Endodermal cell (in vitro differentiated cells): ENCODE measurements at regions not wholly inside any gene's neighbourhood (a gene's known extent, or its start where the extent isn't known, plus 50 kb on each side); places are given as distances from the start of the nearest gene placed in this dataset.

ENCODE experiments used
- DNase-seq: peaks from one replicate; pipeline ENCODE4 v3.0.0-alpha.2; 2017
- H3K27ac ChIP-seq: 2 replicates; pipeline ENCODE4 v1.5.1; 2013; ENCODE audit warnings: mild to moderate bottlenecking, low read depth, low read length, moderate library complexity
- H3K27me3 ChIP-seq: 2 replicates; pipeline ENCODE4 v1.6.1; 2013; ENCODE audit warnings: mild to moderate bottlenecking, low read length, moderate library complexity; ENCODE audit not compliant: insufficient read depth, control insufficient read depth, poor library complexity, severe bottlenecking
- H3K36me3 ChIP-seq: 2 replicates; pipeline ENCODE4 v1.7.0; 2013; ENCODE audit warnings: mild to moderate bottlenecking, low read length, moderate library complexity; ENCODE audit not compliant: control insufficient read depth, insufficient read depth
- H3K4me1 ChIP-seq: one replicate; pipeline ENCODE4 v1.7.0; 2013; ENCODE audit warnings: low read length; ENCODE audit not compliant: control insufficient read depth, insufficient read depth
- H3K4me3 ChIP-seq: 2 replicates; pipeline ENCODE4 v1.5.1; 2013; ENCODE audit warnings: mild to moderate bottlenecking, low read length, moderate library complexity
- H3K9ac ChIP-seq: 2 replicates; pipeline ENCODE4 v1.6.1; 2013; ENCODE audit warnings: mild to moderate bottlenecking, low read length, moderate library complexity; ENCODE audit not compliant: poor library complexity, severe bottlenecking; ENCODE audit errors: extremely low read depth
- H3K9me3 ChIP-seq: 2 replicates; pipeline ENCODE4 v1.6.1; 2013; ENCODE audit warnings: mild to moderate bottlenecking, low read length, moderate library complexity; ENCODE audit not compliant: control insufficient read depth
- H3K27ac Mint-ChIP-seq: 2 replicates; pipeline ENCODE4 v1.8.0; 2020; ENCODE audit warnings: mixed read lengths
- H3K27me3 Mint-ChIP-seq: 2 replicates; pipeline ENCODE4 v1.8.0; 2021; ENCODE audit warnings: mild to moderate bottlenecking, mixed read lengths; ENCODE audit not compliant: insufficient read depth
- H3K36me3 Mint-ChIP-seq: 2 replicates; pipeline ENCODE4 v1.8.0; 2020; ENCODE audit warnings: low read depth, mixed read lengths
- H3K4me1 Mint-ChIP-seq: 2 replicates; pipeline ENCODE4 v1.8.0; 2020; ENCODE audit warnings: mixed read lengths
- H3K4me3 Mint-ChIP-seq: 2 replicates; pipeline ENCODE4 v1.8.0; 2020; ENCODE audit warnings: mild to moderate bottlenecking, moderate library complexity, mixed read lengths
- H3K9me3 Mint-ChIP-seq: 2 replicates; pipeline ENCODE4 v1.8.0; 2020; ENCODE audit warnings: mild to moderate bottlenecking, mixed read lengths
- CTCF ChIP-seq: fragments of 200-600 bp; sonication (generic); conservative IDR thresholded peaks from 2 replicates; pipeline ENCODE4 v1.5.0; 2021; ENCODE audit warnings: antibody characterized with exemption, mild to moderate bottlenecking
- WGBS, 2 experiments: methylation state at CpG; one replicate each; pipeline versions ENCODE4 v1.1.5 to v1.1.7; 2013; ENCODE audit warnings: missing lambda C conversion rate in 2 of 2, mixed read lengths in 1 of 2; ENCODE audit not compliant: insufficient coverage in 1 of 2, insufficient read length in 1 of 2; 5-methylcytosine and 5-hydroxymethylcytosine counted together

- no peak overlapping the region for H3K9ac ChIP-seq
- TF ChIP-seq CTCF, result no peak
- H3K4me1 Mint-ChIP-seq, result no peaks in the 10 kb centered on the region
- DNase-seq, result no peak
- peaks cover 29% of the 10 kb centered on the region for H3K9me3 Mint-ChIP-seq
- no peaks in the 10 kb centered on the region for H3K36me3 ChIP-seq
- H3K9me3 ChIP-seq, result peaks cover 7% of the 10 kb centered on the region
- 86% methylated on average over 1 of the region's 1 CpG; no CpG with 5 or more reads in 1 of the 2 experiments for WGBS, 2 experiments
- no peaks in the 10 kb centered on the region for H3K36me3 Mint-ChIP-seq
- H3K4me3 Mint-ChIP-seq, result no peak overlapping the region
- peaks cover 4% of the 10 kb centered on the region for H3K27me3 Mint-ChIP-seq
- no peaks in the 10 kb centered on the region for H3K4me1 ChIP-seq
- no peak overlapping the region for H3K27ac ChIP-seq
- H3K4me3 ChIP-seq, result no peak overlapping the region
- H3K27ac Mint-ChIP-seq, result no peak overlapping the region
- no peaks in the 10 kb centered on the region for H3K27me3 ChIP-seq
Observed at GRCh38 chr16:48659940-48660339, 50.0 kb upstream of the N4BP1 start.
